OCI-LY1 (cell line): ENCODE measurements at regions not wholly inside any gene's neighbourhood (a gene's known extent, or its start where the extent isn't known, plus 50 kb on each side); places are given as distances from the start of the nearest gene placed in this dataset.

Experiments used
- CTCF ChIP-seq: fragments of 200-600 bp; sonication (generic), shearing (Covaris generic); IDR thresholded peaks from 2 replicates; pipeline ENCODE4 v1.5.1; 2017; ENCODE audit warnings: mild to moderate bottlenecking, antibody characterized with exemption, low read length, moderate library complexity, mixed read lengths
- EZH2 ChIP-seq: fragments of 200-600 bp; sonication (generic), shearing (Covaris generic); IDR thresholded peaks from 2 replicates; pipeline ENCODE4 v1.8.0; 2017; ENCODE audit warnings: borderline replicate concordance, mixed run types, mild to moderate bottlenecking, antibody characterized with exemption, low read length, moderate library complexity, mixed read lengths

GRCh38 chr3:76820481-76820880 lies 219.4 kb upstream of the ROBO2 start:
- TF ChIP-seq EZH2 (no peak), CTCF (no peak)
